Fibroblast of skin of left quadriceps (primary cell): ENCODE measurements at regions not wholly inside any gene's neighbourhood (a gene's known extent, or its start where the extent isn't known, plus 50 kb on each side); places are given as distances from the start of the nearest gene placed in this dataset.
"Not testable (repeated sequence)": the region's sequence is repeated elsewhere in the genome, so short reads cannot be mapped to it uniquely, and the experiment has no call there.

Experiments
- DNase-seq, 2 experiments: peaks; one replicate each; pipeline ENCODE4 v3.0.0-alpha.2; 2013; ENCODE audit warnings: low read depth in 2 of 2

GRCh38 chr17:53765609-53766008, 57.1 kb upstream of the KIF2B start:
- DNase-seq, result no peak

- DNase-seq, result no peak
Measured at GRCh38 chr17:53765129-53765528, 57.6 kb upstream of the KIF2B start.

- DNase-seq, result no peak
Measured at GRCh38 chr17:53757559-53757958, 65.2 kb upstream of the KIF2B start.

- not testable (repeated sequence) for DNase-seq
Measured at GRCh38 chr17:53757116-53757515, 65.6 kb upstream of the KIF2B start.

- no peak for DNase-seq
Measured at GRCh38 chr17:53749178-53749577, 73.5 kb upstream of the KIF2B start.

- DNase-seq, result not testable (repeated sequence)
Measured at GRCh38 chr17:53748159-53748820, 74.4 kb upstream of the KIF2B start.

- no peak for DNase-seq
Measured at GRCh38 chr17:53740312-53740711, 82.4 kb upstream of the KIF2B start.

- no peak for DNase-seq
Measured at GRCh38 chr17:53736516-53737240, 86.0 kb upstream of the KIF2B start.

GRCh38 chr17:53724726-53725125, 98.0 kb upstream of the KIF2B start:
- no peak for DNase-seq

GRCh38 chr17:53722407-53722806, 100.3 kb upstream of the KIF2B start:
- peak; percentile 99 for DNase-seq

- no peak for DNase-seq
Measured at GRCh38 chr17:53721101-53721500, 101.6 kb upstream of the KIF2B start.

GRCh38 chr17:53719229-53719628, 103.5 kb upstream of the KIF2B start:
- no peak for DNase-seq

GRCh38 chr17:53707566-53707965, 115.2 kb upstream of the KIF2B start:
- no peak for DNase-seq

- DNase-seq, result no peak
Measured at GRCh38 chr17:53696286-53696685, 126.4 kb upstream of the KIF2B start.

GRCh38 chr17:53687324-53687723, 135.4 kb upstream of the KIF2B start:
- DNase-seq, result no peak

- no peak for DNase-seq
Measured at GRCh38 chr17:53680745-53681144, 142.0 kb upstream of the KIF2B start.

- no peak for DNase-seq
Measured at GRCh38 chr17:53668854-53669253, 153.9 kb upstream of the KIF2B start.

GRCh38 chr17:53662608-53663007, 160.1 kb upstream of the KIF2B start:
- DNase-seq, result no peak

- no peak for DNase-seq
Measured at GRCh38 chr17:53659181-53659580, 163.5 kb upstream of the KIF2B start.

- no peak for DNase-seq
Measured at GRCh38 chr17:53655591-53655990, 167.1 kb upstream of the KIF2B start.

GRCh38 chr17:53649201-53649600, 173.5 kb upstream of the KIF2B start:
- DNase-seq, result no peak

GRCh38 chr17:53646835-53647234, 175.9 kb upstream of the KIF2B start:
- DNase-seq, result no peak

- no peak for DNase-seq
Measured at GRCh38 chr17:53640808-53641207, 181.9 kb upstream of the KIF2B start.

GRCh38 chr17:53635444-53635843, 187.3 kb upstream of the KIF2B start:
- no peak for DNase-seq
